VCaP (cell line): ENCODE measurements at regions not wholly inside any gene's neighbourhood (a gene's known extent, or its start where the extent isn't known, plus 50 kb on each side); places are given as distances from the start of the nearest gene placed in this dataset.

Experiments used
- H3K27ac ChIP-seq: fragments of 450-650 bp; 2 replicates; pipeline ENCODE4 v1.5.1; 2017
- TF ChIP-seq, protein P1 (sequence below): fragments of 450-650 bp; conservative IDR thresholded peaks from 2 replicates; pipeline ENCODE4 v1.5.1; 2017; ENCODE audit warnings: mild to moderate bottlenecking, moderate library complexity

- TF ChIP-seq, protein P1, sequence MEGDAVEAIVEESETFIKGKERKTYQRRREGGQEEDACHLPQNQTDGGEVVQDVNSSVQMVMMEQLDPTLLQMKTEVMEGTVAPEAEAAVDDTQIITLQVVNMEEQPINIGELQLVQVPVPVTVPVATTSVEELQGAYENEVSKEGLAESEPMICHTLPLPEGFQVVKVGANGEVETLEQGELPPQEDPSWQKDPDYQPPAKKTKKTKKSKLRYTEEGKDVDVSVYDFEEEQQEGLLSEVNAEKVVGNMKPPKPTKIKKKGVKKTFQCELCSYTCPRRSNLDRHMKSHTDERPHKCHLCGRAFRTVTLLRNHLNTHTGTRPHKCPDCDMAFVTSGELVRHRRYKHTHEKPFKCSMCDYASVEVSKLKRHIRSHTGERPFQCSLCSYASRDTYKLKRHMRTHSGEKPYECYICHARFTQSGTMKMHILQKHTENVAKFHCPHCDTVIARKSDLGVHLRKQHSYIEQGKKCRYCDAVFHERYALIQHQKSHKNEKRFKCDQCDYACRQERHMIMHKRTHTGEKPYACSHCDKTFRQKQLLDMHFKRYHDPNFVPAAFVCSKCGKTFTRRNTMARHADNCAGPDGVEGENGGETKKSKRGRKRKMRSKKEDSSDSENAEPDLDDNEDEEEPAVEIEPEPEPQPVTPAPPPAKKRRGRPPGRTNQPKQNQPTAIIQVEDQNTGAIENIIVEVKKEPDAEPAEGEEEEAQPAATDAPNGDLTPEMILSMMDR = no peak
- H3K27ac ChIP-seq = no peak overlapping the region
Observed at GRCh38 chr3:177317247-177317646, 120.0 kb upstream of the TBL1XR1 start.

GRCh38 chr3:177318559-177318958, 121.3 kb upstream of the TBL1XR1 start:
- H3K27ac ChIP-seq = no peak overlapping the region; the same call in 1 of the 2 replicates

DNA sequence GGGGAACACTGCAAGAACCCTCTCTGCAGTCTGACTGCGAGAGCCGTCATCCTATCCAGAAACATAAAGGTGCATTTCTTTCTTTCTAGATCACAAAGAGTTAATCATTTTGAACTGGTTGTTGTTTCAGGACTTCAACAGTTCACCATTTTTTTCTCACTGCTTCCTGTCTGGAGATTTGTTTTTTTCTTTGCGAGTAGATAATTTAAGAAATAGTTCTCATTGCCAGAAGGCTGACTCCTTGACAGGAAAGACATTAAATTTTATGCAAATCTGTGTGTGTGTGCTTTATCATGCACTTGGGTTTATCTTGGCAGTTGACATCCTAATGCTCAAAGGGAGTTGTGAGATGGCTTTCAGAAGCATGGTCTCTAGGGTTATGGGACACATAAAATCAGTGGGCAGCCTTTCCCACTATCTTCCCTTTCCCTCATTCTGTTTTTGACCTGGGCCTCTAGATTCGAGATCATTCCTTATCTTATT, 123.5 kb upstream of the TBL1XR1 start:
- TF ChIP-seq, protein P1 = no peak
- peak overlapping the region; percentile 85 for H3K27ac ChIP-seq

More at GRCh38 chr3:177318559-177318958, 121.3 kb upstream of the TBL1XR1 start:
- TF ChIP-seq, protein P1 = no peak

- H3K27ac ChIP-seq = peak overlapping the region; percentile 85
- TF ChIP-seq, protein P1 = no peak
Observed at GRCh38 chr3:177321819-177322218, 124.5 kb upstream of the TBL1XR1 start.

- peak overlapping the region; percentile 85 for H3K27ac ChIP-seq
- TF ChIP-seq, protein P1 = no peak
Observed at GRCh38 chr3:177322881-177323280, 125.6 kb upstream of the TBL1XR1 start.

DNA sequence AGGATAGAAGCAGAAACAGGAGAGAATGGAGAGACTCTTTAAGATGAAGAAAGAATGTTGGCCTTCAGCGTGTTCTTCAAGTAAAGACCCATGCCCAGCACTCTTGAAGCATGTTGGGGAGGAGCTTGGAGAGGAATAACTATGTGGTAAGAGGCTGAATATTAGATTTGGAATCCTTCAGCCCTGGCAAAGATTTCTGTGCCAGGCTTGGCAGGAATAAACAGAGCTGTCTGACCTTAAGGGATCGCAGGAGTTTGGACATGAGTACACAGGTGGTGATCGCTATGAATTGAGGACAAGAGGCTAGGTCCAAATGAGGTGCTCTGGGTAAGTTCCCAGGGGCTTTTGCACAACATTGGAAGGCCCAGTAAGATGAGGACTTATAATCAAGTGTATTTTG, 132.6 kb upstream of the TBL1XR1 start:
- TF ChIP-seq, protein P1 = no peak
- no peak overlapping the region for H3K27ac ChIP-seq

GRCh38 chr3:177330779-177331178, 133.5 kb upstream of the TBL1XR1 start:
- TF ChIP-seq, protein P1 = no peak
- H3K27ac ChIP-seq = no peak overlapping the region
